GM23338 (cell line): ENCODE measurements at regions not wholly inside any gene's neighbourhood (a gene's known extent, or its start where the extent isn't known, plus 50 kb on each side); places are given as distances from the start of the nearest gene placed in this dataset.
"Not testable (repeated sequence)": the region's sequence is repeated elsewhere in the genome, so short reads cannot be mapped to it uniquely, and the experiment has no call there.

ENCODE experiments used
- ATAC-seq: fragments of 200-7000 bp; cut with Tn5 transposase; 3 replicates; pipeline ENCODE4 v1.9.1; 2020
- DNase-seq: peaks from one replicate; pipeline ENCODE4 v3.0.0-alpha.2; 2015; ENCODE audit warnings: low spot score
- H2AFZ ChIP-seq: fragments of 200-600 bp; sonication (generic); 2 replicates; pipeline ENCODE4 v1.8.0; 2016; ENCODE audit warnings: antibody characterized with exemption, mild to moderate bottlenecking, moderate library complexity
- H3F3A ChIP-seq: fragments of 200-600 bp; sonication (generic); replicated peaks from 2 replicates; pipeline ENCODE4 v1.8.0; 2017; ENCODE audit warnings: antibody characterized with exemption, mixed run types, low read depth
- H3K27ac ChIP-seq: fragments of 200-600 bp; sonication (generic); 2 replicates; pipeline ENCODE4 v1.6.1; 2016; ENCODE audit warnings: low read depth
- H3K27me3 ChIP-seq: fragments of 200-600 bp; sonication (generic); 2 replicates; pipeline ENCODE4 v1.8.0; 2016; ENCODE audit warnings: mild to moderate bottlenecking, mixed run types, moderate library complexity; ENCODE audit not compliant: insufficient read depth
- H3K36me3 ChIP-seq: fragments of 200-600 bp; sonication (generic); 2 replicates; pipeline ENCODE4 v1.8.0; 2016; ENCODE audit warnings: mild to moderate bottlenecking; ENCODE audit not compliant: insufficient read depth
- H3K4me1 ChIP-seq: fragments of 200-600 bp; sonication (generic); 2 replicates; pipeline ENCODE4 v1.8.0; 2016; ENCODE audit warnings: mild to moderate bottlenecking, moderate library complexity; ENCODE audit not compliant: insufficient read depth
- H3K4me2 ChIP-seq: fragments of 200-600 bp; sonication (generic); 2 replicates; pipeline ENCODE4 v1.7.1; 2017; ENCODE audit warnings: mixed run types
- H3K4me3 ChIP-seq: fragments of 200-600 bp; sonication (generic); 2 replicates; pipeline ENCODE4 v1.6.1; 2016; ENCODE audit warnings: mixed run types
- H3K79me2 ChIP-seq: fragments of 200-600 bp; sonication (generic); replicated peaks from 2 replicates; pipeline ENCODE4 v1.8.0; 2017; ENCODE audit warnings: mild to moderate bottlenecking; ENCODE audit not compliant: insufficient read depth
- H3K9me2 ChIP-seq: fragments of 200-600 bp; sonication (generic); 2 replicates; pipeline ENCODE4 v1.8.0; 2017; ENCODE audit not compliant: insufficient read depth
- H4K20me1 ChIP-seq: fragments of 200-600 bp; sonication (generic); replicated peaks from 2 replicates; pipeline ENCODE4 v1.8.0; 2017; ENCODE audit warnings: mild to moderate bottlenecking; ENCODE audit not compliant: insufficient read depth
- H3K27ac Mint-ChIP-seq: 2 replicates; pipeline ENCODE4 v1.8.0; 2020; ENCODE audit warnings: inconsistent platforms, mild to moderate bottlenecking, moderate library complexity, mixed read lengths
- H3K27me3 Mint-ChIP-seq: 3 replicates; pipeline ENCODE4 v1.8.0; 2022; ENCODE audit warnings: low read depth, mild to moderate bottlenecking, moderate library complexity, mixed read lengths, inconsistent platforms; ENCODE audit not compliant: insufficient read depth, poor library complexity
- H3K36me3 Mint-ChIP-seq: 3 replicates; pipeline ENCODE4 v1.8.0; 2021; ENCODE audit warnings: low read depth, mild to moderate bottlenecking, inconsistent platforms, moderate library complexity, mixed read lengths
- H3K4me1 Mint-ChIP-seq: 3 replicates; pipeline ENCODE4 v1.8.0; 2020; ENCODE audit warnings: mild to moderate bottlenecking, inconsistent platforms, mixed read lengths
- H3K4me3 Mint-ChIP-seq: 3 replicates; pipeline ENCODE4 v1.8.0; 2021; ENCODE audit warnings: moderate library complexity, mild to moderate bottlenecking, inconsistent platforms, mixed read lengths
- H3K9me3 Mint-ChIP-seq: 3 replicates; pipeline ENCODE4 v1.8.0; 2020; ENCODE audit warnings: moderate library complexity, mild to moderate bottlenecking, inconsistent platforms, mixed read lengths

DNA sequence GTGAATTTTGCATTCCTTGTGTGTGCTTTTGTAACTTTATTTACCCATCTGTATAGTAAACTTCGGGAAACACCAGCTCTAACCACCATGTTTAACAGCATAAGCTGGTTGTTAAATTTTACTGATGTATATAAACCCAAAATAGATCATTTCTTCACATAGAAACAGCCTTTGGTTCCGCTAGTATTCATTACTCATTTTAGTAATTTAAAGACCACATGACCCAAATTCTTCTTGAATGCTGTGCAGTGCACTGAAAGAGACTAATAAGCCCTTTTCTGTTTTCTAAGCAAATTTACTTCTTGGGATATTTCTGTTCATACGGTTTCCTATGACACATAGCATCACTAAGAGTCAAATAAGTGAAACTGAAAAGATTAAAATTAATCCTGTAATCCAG lies 218.5 kb upstream of the SPATA31A3 start:
- H3K27ac Mint-ChIP-seq, ATAC-seq, H3K4me1 ChIP-seq, H3F3A ChIP-seq, H3K36me3 ChIP-seq, H3K4me2 ChIP-seq, H2AFZ ChIP-seq, H3K4me1 Mint-ChIP-seq, H3K27ac ChIP-seq, H3K27me3 ChIP-seq, H3K9me2 ChIP-seq, H3K36me3 Mint-ChIP-seq, H3K4me3 ChIP-seq, H3K79me2 ChIP-seq, DNase-seq, H4K20me1 ChIP-seq, H3K27me3 Mint-ChIP-seq, H3K4me3 Mint-ChIP-seq, H3K9me3 Mint-ChIP-seq: not testable (repeated sequence)

DNA sequence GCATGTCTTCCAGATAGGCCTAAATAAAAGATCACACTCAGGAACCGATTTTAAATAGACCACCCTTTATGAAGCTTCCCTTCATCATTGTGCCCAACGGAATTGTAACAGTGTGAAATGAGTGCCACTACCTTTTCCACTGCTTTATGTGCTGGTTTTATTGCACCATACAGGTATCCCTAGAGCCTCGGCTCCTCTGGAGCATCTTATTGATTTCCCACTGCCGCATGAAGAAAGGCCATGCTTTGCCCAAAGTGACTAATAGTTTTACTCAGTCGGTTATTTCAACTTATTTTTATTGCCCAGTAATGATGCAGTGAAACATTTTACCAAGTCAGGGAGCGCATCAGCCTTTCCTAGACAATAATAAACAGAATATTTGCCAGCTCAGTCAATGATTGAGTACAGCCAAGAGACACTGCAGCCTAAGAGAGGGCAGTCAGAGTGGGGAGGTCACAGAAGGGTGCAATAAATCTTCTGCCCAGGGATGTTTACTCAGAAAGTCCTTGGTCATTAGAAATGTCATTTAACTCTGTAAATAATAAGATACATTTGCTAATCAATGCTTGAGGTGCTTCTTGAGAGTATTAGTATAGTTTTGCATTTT lies 216.6 kb upstream of the SPATA31A3 start:
- not testable (repeated sequence) for H3K27ac ChIP-seq, H3K79me2 ChIP-seq, H3K4me3 Mint-ChIP-seq, H3F3A ChIP-seq, H3K9me3 Mint-ChIP-seq, H3K36me3 ChIP-seq, H3K4me1 Mint-ChIP-seq, H4K20me1 ChIP-seq, H3K27me3 Mint-ChIP-seq, H3K9me2 ChIP-seq, H3K4me3 ChIP-seq, H2AFZ ChIP-seq, ATAC-seq, DNase-seq, H3K27ac Mint-ChIP-seq, H3K4me1 ChIP-seq, H3K36me3 Mint-ChIP-seq, H3K27me3 ChIP-seq, H3K4me2 ChIP-seq

DNA sequence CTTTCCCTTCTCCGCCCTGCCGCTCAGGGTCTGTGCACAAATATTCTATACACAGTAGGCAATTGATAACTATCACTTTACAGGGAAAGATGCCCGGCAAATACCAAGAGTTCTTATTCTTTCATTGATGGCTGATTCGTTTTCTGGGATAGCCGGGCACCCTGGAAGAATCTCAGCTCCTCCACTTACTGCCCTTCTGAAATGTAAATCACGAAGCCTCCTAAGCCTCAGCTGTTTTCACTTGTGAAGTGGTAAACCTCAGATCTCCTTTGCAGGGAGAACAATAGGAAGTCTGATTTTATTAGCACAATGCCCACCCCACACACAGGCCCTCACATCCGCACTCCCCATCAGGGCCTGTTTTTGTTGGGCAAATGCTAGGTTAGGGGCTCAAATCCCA lies 203.8 kb upstream of the SPATA31A3 start:
- H3K27ac Mint-ChIP-seq, H3K4me1 Mint-ChIP-seq, H3K9me2 ChIP-seq, H3K36me3 ChIP-seq, H3K79me2 ChIP-seq, H3K4me1 ChIP-seq, H3K4me3 Mint-ChIP-seq, H3K4me3 ChIP-seq, H4K20me1 ChIP-seq, H3K27ac ChIP-seq, H3K9me3 Mint-ChIP-seq, DNase-seq, H3K4me2 ChIP-seq, H3K27me3 Mint-ChIP-seq, H3K36me3 Mint-ChIP-seq, H3F3A ChIP-seq, H3K27me3 ChIP-seq, H2AFZ ChIP-seq: not testable (repeated sequence)
- peak; percentile 82 for ATAC-seq

DNA sequence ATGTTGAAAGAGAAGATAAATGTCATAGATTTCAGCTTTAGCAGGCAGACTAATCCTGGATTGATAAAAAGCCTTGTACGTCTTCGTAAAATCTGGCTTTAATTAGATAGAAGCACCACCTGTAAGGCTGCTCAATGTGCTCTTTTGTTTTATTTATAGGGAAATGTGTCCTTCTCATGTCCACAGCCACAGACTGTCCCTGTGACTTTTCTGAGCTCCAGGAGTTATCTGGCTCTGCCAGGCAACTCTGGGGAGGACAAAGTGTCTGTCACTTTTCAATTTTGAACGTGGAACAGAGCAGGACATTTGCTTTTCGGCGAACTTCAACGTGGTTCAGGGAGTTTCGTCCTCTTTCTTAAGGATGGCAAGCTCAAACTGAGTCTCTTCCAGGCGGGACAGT lies 203.0 kb upstream of the SPATA31A3 start:
- not testable (repeated sequence) for H3K9me2 ChIP-seq, H3K4me2 ChIP-seq, H3K9me3 Mint-ChIP-seq, H3K4me3 Mint-ChIP-seq, H3K27ac Mint-ChIP-seq, ATAC-seq, H3K4me3 ChIP-seq, H4K20me1 ChIP-seq, H3K27me3 Mint-ChIP-seq, H3K79me2 ChIP-seq, H3K27ac ChIP-seq, H3K36me3 Mint-ChIP-seq, H3K4me1 ChIP-seq, H2AFZ ChIP-seq, H3K36me3 ChIP-seq, H3F3A ChIP-seq, H3K27me3 ChIP-seq, DNase-seq, H3K4me1 Mint-ChIP-seq

DNA sequence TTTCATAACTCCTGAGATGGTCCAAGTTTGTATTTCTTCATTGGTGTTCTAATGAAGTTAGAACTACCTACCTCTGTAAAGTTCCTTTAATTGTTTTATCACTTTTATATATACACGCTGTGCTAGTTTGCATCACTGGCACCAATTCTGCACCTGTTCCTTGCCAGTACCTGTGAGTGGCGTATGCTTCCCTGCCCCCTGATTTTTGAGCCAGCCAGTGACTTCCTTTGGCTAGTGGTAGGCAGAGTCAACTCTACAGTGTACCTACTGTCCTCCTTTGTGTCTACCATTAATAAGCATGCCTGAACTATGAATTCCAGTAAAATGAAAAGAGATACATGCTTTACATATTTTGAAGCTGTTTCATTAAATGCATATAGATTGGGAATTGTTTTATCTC lies 186.8 kb upstream of the SPATA31A3 start:
- H3K4me2 ChIP-seq, H3K4me3 Mint-ChIP-seq, H3K36me3 Mint-ChIP-seq, H3K79me2 ChIP-seq, H4K20me1 ChIP-seq, H3K27me3 ChIP-seq, H3K4me1 ChIP-seq, H3K27ac ChIP-seq, H3F3A ChIP-seq, H3K36me3 ChIP-seq, ATAC-seq, H3K4me3 ChIP-seq, H2AFZ ChIP-seq, DNase-seq, H3K27ac Mint-ChIP-seq, H3K9me2 ChIP-seq, H3K4me1 Mint-ChIP-seq, H3K9me3 Mint-ChIP-seq, H3K27me3 Mint-ChIP-seq: not testable (repeated sequence)

DNA sequence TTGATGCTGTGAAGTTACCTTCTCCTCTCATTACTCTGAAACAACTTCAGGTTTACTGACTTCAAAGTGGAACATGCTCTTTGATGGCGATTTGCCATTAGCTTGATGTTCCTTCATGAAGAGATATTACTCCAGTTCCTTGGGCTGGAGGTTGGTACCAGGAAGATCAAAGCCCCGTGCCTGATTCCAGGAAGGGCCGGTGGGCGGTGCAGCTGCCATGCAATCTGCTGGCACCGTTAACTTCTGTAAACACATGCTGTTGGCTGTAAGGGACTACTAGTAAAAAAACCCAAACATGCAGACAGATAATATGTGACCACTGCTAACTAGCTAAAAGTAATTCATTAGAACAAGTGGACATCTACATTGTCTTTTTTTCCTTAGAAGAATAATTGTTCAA lies 182.8 kb upstream of the SPATA31A3 start:
- not testable (repeated sequence) for H3K27ac Mint-ChIP-seq, H3K4me2 ChIP-seq, H3K4me3 ChIP-seq, H3K36me3 Mint-ChIP-seq, H3K27me3 ChIP-seq, H2AFZ ChIP-seq, H3K79me2 ChIP-seq, H4K20me1 ChIP-seq, ATAC-seq, DNase-seq, H3K4me1 Mint-ChIP-seq, H3K9me3 Mint-ChIP-seq, H3K27me3 Mint-ChIP-seq, H3K4me3 Mint-ChIP-seq, H3F3A ChIP-seq, H3K4me1 ChIP-seq, H3K36me3 ChIP-seq, H3K27ac ChIP-seq, H3K9me2 ChIP-seq

DNA sequence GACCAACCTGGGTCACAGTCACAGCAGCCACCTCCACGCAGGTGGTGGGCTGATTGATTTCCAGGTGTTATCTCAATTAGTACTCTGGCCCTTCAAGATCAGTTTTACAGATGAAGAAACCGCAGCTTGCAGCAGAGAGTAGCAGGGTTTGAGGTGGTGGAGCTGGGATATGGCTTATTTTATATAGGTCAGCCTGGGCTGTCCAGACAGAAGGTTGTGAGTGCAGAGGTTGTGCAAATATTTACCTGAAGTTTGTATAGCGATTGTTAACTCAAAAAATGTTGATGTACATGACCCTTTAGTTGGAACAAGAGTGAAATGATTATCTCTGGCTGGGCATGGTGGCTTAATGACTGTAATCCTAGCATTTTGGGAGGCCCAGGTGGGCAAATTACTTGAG lies 179.4 kb upstream of the SPATA31A3 start:
- not testable (repeated sequence) for H3F3A ChIP-seq, H3K9me2 ChIP-seq, H4K20me1 ChIP-seq, H2AFZ ChIP-seq, H3K4me1 ChIP-seq, H3K27ac ChIP-seq, H3K36me3 Mint-ChIP-seq, H3K79me2 ChIP-seq, H3K4me3 ChIP-seq, DNase-seq, H3K27me3 Mint-ChIP-seq, ATAC-seq, H3K4me3 Mint-ChIP-seq, H3K9me3 Mint-ChIP-seq, H3K27me3 ChIP-seq, H3K27ac Mint-ChIP-seq, H3K4me1 Mint-ChIP-seq, H3K36me3 ChIP-seq, H3K4me2 ChIP-seq
